ENCODE measurements at regions not wholly inside any gene's neighbourhood (a gene's known extent, or its start where the extent isn't known, plus 50 kb on each side); places are given as distances from the start of the nearest gene placed in this dataset.

- DNase-seq (ENCODE audit: low spot score) (no peak), ATAC-seq (ENCODE audit: low FRiP score) (no peak)
- no peak for TF ChIP-seq CTCF (IDR thresholded peaks at IDR 0.05)
These were observed 84.9 kb downstream of the ZC3H11B start for GRCh38 chr1:219527994-219528393.

- ATAC-seq (ENCODE audit: low FRiP score): no peak
- no peak for DNase-seq (ENCODE audit: low spot score)
- TF ChIP-seq CTCF (IDR thresholded peaks at IDR 0.05): no peak
These were observed 86.8 kb downstream of the ZC3H11B start for GRCh38 chr1:219526074-219526473.

GRCh38 chr1:219523411-219523810 is 89.5 kb downstream of the ZC3H11B start:
- TF ChIP-seq CTCF (IDR thresholded peaks at IDR 0.05): no peak
- ATAC-seq (ENCODE audit: low FRiP score) (no peak), DNase-seq (ENCODE audit: low spot score) (no peak)

GRCh38 chr1:219521325-219521724 is 91.6 kb downstream of the ZC3H11B start:
- no peak for ATAC-seq (ENCODE audit: low FRiP score)
- TF ChIP-seq CTCF (IDR thresholded peaks at IDR 0.05): no peak
- DNase-seq (ENCODE audit: low spot score): no peak

GRCh38 chr1:219520241-219520640 is 92.7 kb downstream of the ZC3H11B start:
- DNase-seq (ENCODE audit: low spot score) (no peak), ATAC-seq (ENCODE audit: low FRiP score) (no peak)
- TF ChIP-seq CTCF (IDR thresholded peaks at IDR 0.05): no peak

GRCh38 chr1:219518907-219519248 is 94.0 kb downstream of the ZC3H11B start:
- ATAC-seq (ENCODE audit: low FRiP score) (no peak), DNase-seq (ENCODE audit: low spot score) (no peak)
- no peak for TF ChIP-seq CTCF (IDR thresholded peaks at IDR 0.05)

GRCh38 chr1:219518168-219518906 is 94.6 kb downstream of the ZC3H11B start:
- no peak for TF ChIP-seq CTCF (IDR thresholded peaks at IDR 0.05)
- DNase-seq (ENCODE audit: low spot score) (no peak), ATAC-seq (ENCODE audit: low FRiP score) (no peak)

Measured in omental fat pad (tissue), 3 donors.